Ecto neural progenitor cell (in vitro differentiated cells): ENCODE measurements at regions not wholly inside any gene's neighbourhood (a gene's known extent, or its start where the extent isn't known, plus 50 kb on each side); places are given as distances from the start of the nearest gene placed in this dataset.
"Not testable (repeated sequence)": the region's sequence is repeated elsewhere in the genome, so short reads cannot be mapped to it uniquely, and the experiment has no call there.

Experiments used
- DNase-seq: peaks from one replicate; pipeline ENCODE4 v3.0.0-alpha.2; 2018; ENCODE audit warnings: low spot score

- not testable (repeated sequence) for DNase-seq
Measured at GRCh38 chr13:111757094-111757493, 309.9 kb upstream of the SOX1 start.

GRCh38 chr13:111757618-111758017 is 309.3 kb upstream of the SOX1 start:
- DNase-seq = not testable (repeated sequence)

DNA sequence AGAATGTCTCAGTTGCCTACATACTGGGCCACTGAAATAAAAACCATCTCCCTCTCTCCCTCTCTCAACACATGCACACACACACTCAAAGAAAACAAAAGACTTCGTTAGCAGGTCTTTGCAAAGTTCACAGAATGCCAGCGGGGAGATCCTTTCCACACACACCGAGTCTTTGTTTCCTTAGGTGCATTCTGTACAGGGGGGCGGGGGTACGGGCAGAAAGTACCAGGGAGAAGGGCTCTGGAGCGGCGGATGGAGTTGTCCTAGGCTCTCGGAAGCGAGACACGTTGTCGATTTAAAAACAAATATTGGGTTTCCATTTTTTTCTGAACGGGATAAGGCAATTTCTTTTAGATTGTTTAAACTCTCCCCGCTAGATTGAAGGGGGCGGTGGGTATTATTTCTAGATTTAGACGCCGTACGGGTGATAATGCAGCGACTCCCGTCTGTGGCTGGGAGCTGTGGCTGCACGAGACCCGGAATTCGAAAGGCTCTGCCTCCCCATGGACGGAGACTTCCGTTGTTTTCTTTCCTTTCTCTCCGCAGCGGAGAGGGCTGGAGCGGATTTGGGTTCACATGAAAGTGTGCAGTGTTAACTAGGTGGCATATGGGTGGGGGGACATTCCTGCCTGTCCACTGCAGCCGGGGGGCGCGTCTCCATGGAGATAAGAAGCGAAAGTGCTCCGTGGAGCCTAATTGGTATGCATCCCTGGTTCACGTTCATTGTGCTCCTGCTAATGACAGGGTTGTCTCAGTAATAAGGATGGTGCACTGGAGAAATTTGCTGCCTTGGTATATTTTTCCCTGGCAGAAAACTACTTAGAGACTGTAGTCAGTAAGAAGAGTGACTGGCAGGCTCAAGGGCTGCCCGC is 303.7 kb upstream of the SOX1 start:
- DNase-seq = not testable (repeated sequence)

- DNase-seq = not testable (repeated sequence)
Measured at GRCh38 chr13:111764550-111764949, 302.4 kb upstream of the SOX1 start.

DNA sequence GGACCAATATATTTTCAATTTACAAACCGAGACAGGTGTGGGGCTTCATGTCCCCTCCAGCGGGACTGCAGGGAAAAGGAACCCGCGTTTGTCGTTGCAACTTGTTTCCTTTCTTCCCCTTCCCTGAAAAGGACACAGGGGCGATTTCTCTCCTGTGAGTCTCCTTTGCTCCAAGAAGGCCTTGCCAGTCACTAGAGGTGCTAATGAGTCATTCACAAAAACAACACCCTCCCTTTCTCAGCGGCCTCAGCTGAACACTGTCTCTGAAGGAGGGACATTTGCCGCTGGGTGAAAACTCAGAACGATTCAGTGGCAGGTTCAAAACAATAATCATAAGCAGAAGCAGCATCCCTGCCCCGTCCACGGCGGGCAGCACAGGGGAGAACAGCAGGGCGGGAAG is 302.0 kb upstream of the SOX1 start:
- not testable (repeated sequence) for DNase-seq

DNA sequence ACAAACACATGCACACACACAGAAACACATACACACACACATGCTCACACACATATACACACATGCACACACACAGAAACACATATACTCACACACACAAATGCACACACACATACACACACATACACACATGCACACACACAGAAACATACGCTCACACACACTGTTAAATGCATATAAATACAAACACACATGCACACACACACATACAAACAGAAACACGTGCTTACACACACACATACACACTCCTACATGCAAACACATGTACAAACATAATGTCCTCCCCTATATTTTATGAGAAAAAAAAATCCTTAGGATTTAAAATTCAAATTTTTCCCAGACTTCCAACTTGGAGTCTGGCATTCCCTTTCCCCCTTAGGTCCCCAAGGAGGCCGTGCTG is 291.2 kb upstream of the SOX1 start:
- not testable (repeated sequence) for DNase-seq

GRCh38 chr13:111777351-111777750 is 289.6 kb upstream of the SOX1 start:
- not testable (repeated sequence) for DNase-seq

GRCh38 chr13:111781395-111781794 is 285.6 kb upstream of the SOX1 start:
- DNase-seq = not testable (repeated sequence)

DNA sequence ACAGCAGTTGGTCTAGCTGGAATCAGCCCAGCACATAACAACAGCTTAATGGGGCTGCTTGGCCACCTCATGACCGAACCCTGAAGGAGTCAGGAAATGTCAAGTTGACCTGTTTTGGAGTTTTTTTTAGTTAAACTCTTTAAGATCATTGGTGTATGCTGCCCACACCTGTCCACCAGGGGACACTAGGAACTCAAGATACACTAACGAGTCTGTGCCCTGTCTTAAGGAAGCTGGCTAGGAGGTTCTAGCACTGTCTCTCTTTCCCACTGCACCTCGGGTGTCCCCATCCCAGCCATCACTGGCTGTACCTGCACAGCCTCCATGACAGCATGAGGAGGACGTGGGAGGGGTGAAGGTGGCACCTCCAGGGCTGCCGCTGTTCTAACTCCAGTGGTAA is 279.6 kb upstream of the SOX1 start:
- DNase-seq = not testable (repeated sequence)

- peak; percentile 41 for DNase-seq
Measured at GRCh38 chr13:111789011-111789410, 277.9 kb upstream of the SOX1 start.

DNA sequence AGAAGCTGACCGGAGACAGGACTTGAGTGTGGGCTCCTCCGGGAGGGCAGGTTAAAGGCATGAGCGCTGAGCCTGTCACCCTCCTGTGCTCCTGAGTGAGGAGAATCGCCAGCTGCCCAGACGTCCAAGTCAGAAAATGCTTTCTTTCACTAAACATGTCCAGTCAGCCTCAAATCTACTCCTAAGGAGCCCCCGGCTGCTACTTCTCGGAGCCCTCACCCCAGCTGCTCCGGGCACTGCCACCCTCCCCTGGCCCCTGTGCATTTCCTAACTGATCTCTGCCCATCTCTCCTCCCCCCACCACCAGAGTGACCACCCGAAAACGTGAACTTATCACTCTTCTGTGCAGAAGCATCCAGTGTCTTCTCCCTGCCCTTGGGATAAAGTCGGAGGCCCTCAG is 277.5 kb upstream of the SOX1 start:
- DNase-seq = peak; percentile 28

GRCh38 chr13:111790621-111791020 is 276.3 kb upstream of the SOX1 start:
- peak; percentile 29 for DNase-seq

GRCh38 chr13:111791131-111791530 is 275.8 kb upstream of the SOX1 start:
- peak; percentile 16 for DNase-seq

GRCh38 chr13:111792956-111793355 is 274.0 kb upstream of the SOX1 start:
- no peak for DNase-seq
